ENCODE measurements at regions not wholly inside any gene's neighbourhood (a gene's known extent, or its start where the extent isn't known, plus 50 kb on each side); places are given as distances from the start of the nearest gene placed in this dataset.

DNA sequence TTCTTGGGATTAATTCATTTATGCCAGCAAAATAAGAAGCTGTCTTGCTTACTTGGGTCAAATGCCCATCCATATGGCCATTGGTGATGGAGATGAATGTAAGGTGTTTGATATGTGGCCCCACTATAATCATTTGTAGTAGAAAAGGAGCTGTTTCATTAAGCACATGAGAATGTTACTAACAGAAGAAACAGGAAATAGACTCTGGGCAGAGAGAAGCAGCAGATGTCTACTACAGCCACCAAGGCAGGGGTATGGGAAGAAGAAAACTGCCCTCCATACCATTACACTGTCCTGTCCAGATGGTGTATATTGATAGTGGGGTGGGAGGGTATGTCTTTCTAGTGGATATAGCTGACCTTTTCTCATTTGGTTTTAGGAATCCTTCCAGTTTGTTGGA is 386.6 kb upstream of the CLINT1 start:
- H3K36me3 ChIP-seq = no peaks in the 10 kb centered on the region
- H3K4me3 ChIP-seq = no peak overlapping the region
- H3K27ac ChIP-seq = no peak overlapping the region
- H3K4me1 ChIP-seq = no peaks in the 10 kb centered on the region
- no peak for TF ChIP-seq CTCF (IDR thresholded peaks at IDR 0.05)
- intact Hi-C loops (cut with DNase I; ENCODE audit: low total_unique reads) = no loop called here
- no peak for DNase-seq
- H3K9me3 ChIP-seq = no peaks in the 10 kb centered on the region
- peaks cover 0 to 4% of the 10 kb centered on the region in 2 donors for H3K27me3 ChIP-seq

DNA sequence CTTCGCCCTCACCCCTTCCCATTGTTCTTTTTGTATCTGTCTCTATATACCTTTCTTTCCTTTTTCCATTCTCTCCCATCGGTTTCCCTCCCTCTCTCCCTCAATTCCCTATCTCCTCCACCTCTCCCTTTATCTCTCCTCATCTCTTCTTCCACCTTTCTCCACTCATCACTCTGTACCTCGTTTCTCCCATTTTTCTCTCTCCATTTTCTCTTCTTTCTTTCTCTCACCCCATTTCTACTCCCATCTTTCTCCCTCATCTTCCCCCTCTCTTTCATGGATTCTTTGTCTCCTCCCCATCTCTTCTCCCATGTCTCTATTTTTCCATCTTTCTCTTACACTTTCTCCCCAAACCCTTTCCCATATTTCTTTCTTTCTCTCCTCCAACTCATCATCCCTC is 385.9 kb upstream of the CLINT1 start:
- H3K36me3 ChIP-seq = no peaks in the 10 kb centered on the region
- H3K4me1 ChIP-seq = no peaks in the 10 kb centered on the region
- H3K9me3 ChIP-seq = no peaks in the 10 kb centered on the region
- peaks cover 0 to 4% of the 10 kb centered on the region in 2 donors for H3K27me3 ChIP-seq
- no peak overlapping the region for H3K4me3 ChIP-seq
- DNase-seq = no peak
- no peak for TF ChIP-seq CTCF (IDR thresholded peaks at IDR 0.05)
- H3K27ac ChIP-seq = no peak overlapping the region
- intact Hi-C loops (cut with DNase I; ENCODE audit: low total_unique reads) = no loop called here

GRCh38 chr5:158236511-158237335 is 377.8 kb upstream of the CLINT1 start:
- H3K9me3 ChIP-seq = no peaks in the 10 kb centered on the region

GRCh38 chr5:158235159-158235547 is 376.2 kb upstream of the CLINT1 start:
- Histone ChIP-seq H3K27me3 (no peaks in the 10 kb centered on the region), H3K9me3 (no peaks in the 10 kb centered on the region), H3K36me3 (no peaks in the 10 kb centered on the region), H3K4me1 (no peaks in the 10 kb centered on the region), H3K4me3 (no peak overlapping the region), H3K27ac (no peak overlapping the region)
- no peak for DNase-seq
- intact Hi-C loops (cut with DNase I; ENCODE audit: low total_unique reads) = no loop called here
- no peak for TF ChIP-seq CTCF (IDR thresholded peaks at IDR 0.05)

More at GRCh38 chr5:158236511-158237335, 377.8 kb upstream of the CLINT1 start:
- H3K27me3 ChIP-seq = no peaks in the 10 kb centered on the region
- TF ChIP-seq CTCF (IDR thresholded peaks at IDR 0.05) = no peak
- no peaks in the 10 kb centered on the region for H3K36me3 ChIP-seq
- DNase-seq = no peak
- intact Hi-C loops (cut with DNase I; ENCODE audit: low total_unique reads) = no loop called here
- H3K27ac ChIP-seq = no peak overlapping the region
- H3K4me1 ChIP-seq = no peaks in the 10 kb centered on the region
- no peak overlapping the region for H3K4me3 ChIP-seq

DNA sequence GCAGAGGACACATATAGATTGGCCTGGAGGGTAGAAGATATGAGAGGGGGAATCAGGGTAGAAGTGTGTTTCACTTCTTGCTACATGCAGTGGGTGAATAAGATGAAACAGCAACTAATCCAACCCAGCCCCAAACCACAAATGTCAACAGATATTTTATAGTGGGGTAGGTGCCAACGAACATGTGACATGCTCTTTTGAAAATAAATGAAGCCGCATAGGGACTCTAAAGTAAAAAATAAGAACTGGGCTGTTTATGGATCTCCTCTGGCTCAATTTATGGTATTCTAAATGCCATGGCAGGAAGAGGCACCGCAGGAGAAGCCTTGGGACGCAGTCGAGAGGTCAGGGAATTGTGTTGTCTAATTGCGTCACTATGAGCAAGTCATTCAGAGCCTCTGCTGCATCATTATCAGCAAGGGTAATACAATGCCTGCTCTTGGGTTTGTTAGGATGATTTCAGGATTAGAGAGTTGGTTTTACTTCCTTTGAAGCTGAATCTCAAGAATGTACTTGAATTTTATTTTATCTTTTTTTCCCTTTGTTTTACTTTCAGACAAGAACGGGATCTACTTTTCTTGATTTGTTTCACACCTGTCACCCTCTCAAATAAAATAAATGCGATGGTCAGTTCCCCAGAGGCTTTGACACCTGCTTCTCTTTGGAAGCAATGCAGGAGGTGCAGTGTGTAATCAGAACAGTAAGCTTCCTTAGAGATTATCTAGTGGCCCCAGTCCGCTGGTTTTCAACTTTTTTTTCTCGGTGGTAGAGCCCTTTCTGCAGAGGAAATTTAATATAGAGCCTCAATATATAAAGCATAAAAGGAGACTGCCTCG is 375.6 kb upstream of the CLINT1 start:
- TF ChIP-seq CTCF (IDR thresholded peaks at IDR 0.05) = no peak
- H3K36me3 ChIP-seq = no peaks in the 10 kb centered on the region
- DNase-seq = no peak
- H3K4me1 ChIP-seq = no peaks in the 10 kb centered on the region
- no peaks in the 10 kb centered on the region for H3K9me3 ChIP-seq
- H3K27me3 ChIP-seq = no peaks in the 10 kb centered on the region
- intact Hi-C loops (cut with DNase I; ENCODE audit: low total_unique reads) = no loop called here
- H3K27ac ChIP-seq = no peak overlapping the region
- H3K4me3 ChIP-seq = no peak overlapping the region

Data from tibial artery (tissue), 4 donors.